Endothelial cell of umbilical vein (primary cell): ENCODE measurements at regions not wholly inside any gene's neighbourhood (a gene's known extent, or its start where the extent isn't known, plus 50 kb on each side); places are given as distances from the start of the nearest gene placed in this dataset.

Source experiments
- JUN ChIP-seq: IDR thresholded peaks from 2 replicates; pipeline ENCODE4 v1.6.1; 2011; ENCODE audit warnings: borderline replicate concordance, low read depth; ENCODE audit not compliant: insufficient read length, insufficient read depth
- POLR2AphosphoS5 ChIP-seq: IDR thresholded peaks from 2 replicates; pipeline ENCODE4 v1.6.1; 2012; ENCODE audit warnings: low read depth, mild to moderate bottlenecking, control low read depth, low read length, moderate library complexity; ENCODE audit not compliant: insufficient read depth
- TF ChIP-seq, protein P1 (sequence below), 2 donors: IDR thresholded peaks; 1 replicate in 1 of 2; 2 replicates in 1 of 2; pipeline ENCODE4 v1.5.1; 2011; ENCODE audit warnings: low read length in 2 of 2, mild to moderate bottlenecking in 2 of 2, moderate library complexity in 2 of 2, control low read depth in 1 of 2, inconsistent platforms in 1 of 2, low read depth in 1 of 2; ENCODE audit not compliant: insufficient read depth in 1 of 2; ENCODE audit errors: extremely low read depth in 1 of 2
- TF ChIP-seq, protein P2 (sequence below): IDR thresholded peaks from 2 replicates; pipeline ENCODE4 v1.6.1; 2011; ENCODE audit not compliant: insufficient read depth, insufficient read length

DNA sequence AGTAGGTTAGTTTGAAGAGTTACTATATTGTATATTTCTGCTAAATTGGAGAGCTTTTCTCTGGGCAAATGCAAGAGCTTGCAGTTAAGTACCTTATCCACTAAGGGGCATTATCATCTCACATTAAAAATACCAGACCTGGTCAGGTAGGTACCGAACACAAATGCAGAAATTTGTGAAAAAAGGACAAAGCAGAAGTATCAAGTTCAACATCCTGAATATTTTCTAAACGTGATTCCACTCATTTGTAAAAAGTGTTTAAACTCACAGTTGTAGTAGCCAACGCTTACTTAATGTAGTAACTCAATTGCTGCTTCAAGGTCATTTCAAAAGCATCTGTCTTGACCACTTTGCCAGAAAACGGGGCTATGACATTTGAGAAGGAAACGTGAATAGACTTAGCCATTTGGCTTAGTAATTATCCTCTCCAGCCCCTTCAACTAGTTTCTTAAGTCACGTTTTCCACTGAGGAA is 52.1 kb downstream of the CYRIA start:
- TF ChIP-seq, protein P1, sequence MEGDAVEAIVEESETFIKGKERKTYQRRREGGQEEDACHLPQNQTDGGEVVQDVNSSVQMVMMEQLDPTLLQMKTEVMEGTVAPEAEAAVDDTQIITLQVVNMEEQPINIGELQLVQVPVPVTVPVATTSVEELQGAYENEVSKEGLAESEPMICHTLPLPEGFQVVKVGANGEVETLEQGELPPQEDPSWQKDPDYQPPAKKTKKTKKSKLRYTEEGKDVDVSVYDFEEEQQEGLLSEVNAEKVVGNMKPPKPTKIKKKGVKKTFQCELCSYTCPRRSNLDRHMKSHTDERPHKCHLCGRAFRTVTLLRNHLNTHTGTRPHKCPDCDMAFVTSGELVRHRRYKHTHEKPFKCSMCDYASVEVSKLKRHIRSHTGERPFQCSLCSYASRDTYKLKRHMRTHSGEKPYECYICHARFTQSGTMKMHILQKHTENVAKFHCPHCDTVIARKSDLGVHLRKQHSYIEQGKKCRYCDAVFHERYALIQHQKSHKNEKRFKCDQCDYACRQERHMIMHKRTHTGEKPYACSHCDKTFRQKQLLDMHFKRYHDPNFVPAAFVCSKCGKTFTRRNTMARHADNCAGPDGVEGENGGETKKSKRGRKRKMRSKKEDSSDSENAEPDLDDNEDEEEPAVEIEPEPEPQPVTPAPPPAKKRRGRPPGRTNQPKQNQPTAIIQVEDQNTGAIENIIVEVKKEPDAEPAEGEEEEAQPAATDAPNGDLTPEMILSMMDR (IDR thresholded peaks at IDR 0.05; ENCODE audit: extremely low read depth in 1 of 2, insufficient read depth in 1 of 2, low read depth in 1 of 2, low read length in 2 of 2) = peak in 1 of 2 donors; percentile 14
- TF ChIP-seq JUN = no peak
- TF ChIP-seq, protein P2, sequence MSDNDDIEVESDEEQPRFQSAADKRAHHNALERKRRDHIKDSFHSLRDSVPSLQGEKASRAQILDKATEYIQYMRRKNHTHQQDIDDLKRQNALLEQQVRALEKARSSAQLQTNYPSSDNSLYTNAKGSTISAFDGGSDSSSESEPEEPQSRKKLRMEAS = no peak
- TF ChIP-seq POLR2AphosphoS5 = no peak
